NCI-H748 (cell line): ENCODE measurements at regions not wholly inside any gene's neighbourhood (a gene's known extent, or its start where the extent isn't known, plus 50 kb on each side); places are given as distances from the start of the nearest gene placed in this dataset.
"Not testable (repeated sequence)": the region's sequence is repeated elsewhere in the genome, so short reads cannot be mapped to it uniquely, and the experiment has no call there.

ENCODE experiments used
- DNase-seq: peaks from one replicate; lab custom pipeline; 2025; ENCODE audit not compliant: unreplicated experiment; lab: John Stamatoyannopoulos, UW

GRCh38 chr15:23750179-23750578, 63.1 kb upstream of the NDN start:
- DNase-seq = no peak

GRCh38 chr15:23750776-23751175, 63.7 kb upstream of the NDN start:
- DNase-seq = no peak

DNA sequence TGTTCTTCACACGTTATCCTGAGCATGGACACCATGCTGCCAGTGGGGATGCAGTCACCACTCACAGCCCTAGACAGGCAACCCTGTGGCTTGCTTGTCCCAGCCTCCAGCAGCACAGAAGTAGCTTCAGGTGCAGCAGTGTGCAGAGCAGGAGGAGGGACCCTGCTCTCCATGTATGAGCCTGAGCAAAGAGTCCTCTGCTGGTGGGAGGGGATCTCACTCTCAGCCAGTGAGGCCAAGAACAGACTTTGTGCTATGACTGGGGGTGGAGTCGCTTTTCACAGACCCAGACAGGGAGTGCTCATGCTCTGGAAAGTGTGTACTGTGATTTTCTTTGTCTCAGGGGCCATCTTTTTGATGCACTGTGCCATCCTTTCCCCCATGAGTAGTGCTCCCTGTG, 66.1 kb upstream of the NDN start:
- DNase-seq = no peak

GRCh38 chr15:23758891-23759290, 71.8 kb upstream of the NDN start:
- no peak for DNase-seq

GRCh38 chr15:23760024-23760423, 72.9 kb upstream of the NDN start:
- DNase-seq = peak; percentile 35

GRCh38 chr15:23761386-23761785, 74.3 kb upstream of the NDN start:
- no peak for DNase-seq

DNA sequence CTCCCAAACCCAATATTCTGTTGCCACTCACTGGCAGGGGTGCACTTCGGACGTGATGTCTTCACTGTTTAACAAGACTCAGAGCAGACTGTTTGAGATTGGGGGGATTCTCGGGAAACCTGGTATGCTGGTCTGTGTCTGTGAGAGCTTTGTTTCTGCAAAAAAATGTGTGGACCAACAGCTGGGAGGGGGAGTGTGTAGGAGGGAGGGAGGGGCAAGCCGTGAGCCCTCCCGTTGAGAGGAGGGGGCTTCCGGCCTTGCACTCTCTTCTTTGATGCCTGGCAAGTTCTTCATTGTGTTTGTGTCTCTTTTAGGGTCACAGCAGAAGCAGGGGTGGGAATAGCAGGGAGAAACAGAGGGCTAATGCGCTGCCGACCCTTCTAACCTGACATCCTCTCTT, 74.9 kb upstream of the NDN start:
- no peak for DNase-seq

GRCh38 chr15:23763021-23763420, 75.9 kb upstream of the NDN start:
- no peak for DNase-seq

GRCh38 chr15:23764306-23764705, 77.2 kb upstream of the NDN start:
- DNase-seq = no peak

GRCh38 chr15:23764716-23765115, 77.6 kb upstream of the NDN start:
- no peak for DNase-seq

DNA sequence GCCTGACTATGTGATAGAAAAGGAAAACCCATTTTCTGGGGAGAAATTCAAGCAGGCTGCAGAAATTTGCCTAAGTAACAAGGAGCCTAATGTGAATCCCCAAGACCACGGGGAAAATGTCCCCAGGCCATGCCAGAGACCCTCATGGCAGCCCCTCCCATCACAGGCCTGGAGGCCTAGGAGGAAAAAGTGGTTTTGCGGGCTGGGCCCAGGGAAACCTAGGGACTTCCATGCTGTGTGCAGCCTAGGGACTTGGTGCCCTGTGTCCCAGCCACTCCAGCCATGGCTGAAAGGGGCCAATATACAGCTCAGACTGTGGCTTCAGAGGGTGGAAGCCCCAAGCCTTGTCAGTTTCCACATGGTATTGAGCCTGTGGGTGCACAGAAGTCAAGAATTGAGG, 79.7 kb upstream of the NDN start:
- not testable (repeated sequence) for DNase-seq

GRCh38 chr15:23773093-23773492, 86.0 kb upstream of the NDN start:
- DNase-seq = no peak

- peak; percentile 71 for DNase-seq
Measured at GRCh38 chr15:23787346-23788105, 100.4 kb upstream of the NDN start.

- DNase-seq = no peak
Measured at GRCh38 chr15:23793191-23793680, 106.1 kb upstream of the NDN start.

GRCh38 chr15:23797747-23798446, 110.8 kb upstream of the NDN start:
- DNase-seq = peak; percentile 95

DNA sequence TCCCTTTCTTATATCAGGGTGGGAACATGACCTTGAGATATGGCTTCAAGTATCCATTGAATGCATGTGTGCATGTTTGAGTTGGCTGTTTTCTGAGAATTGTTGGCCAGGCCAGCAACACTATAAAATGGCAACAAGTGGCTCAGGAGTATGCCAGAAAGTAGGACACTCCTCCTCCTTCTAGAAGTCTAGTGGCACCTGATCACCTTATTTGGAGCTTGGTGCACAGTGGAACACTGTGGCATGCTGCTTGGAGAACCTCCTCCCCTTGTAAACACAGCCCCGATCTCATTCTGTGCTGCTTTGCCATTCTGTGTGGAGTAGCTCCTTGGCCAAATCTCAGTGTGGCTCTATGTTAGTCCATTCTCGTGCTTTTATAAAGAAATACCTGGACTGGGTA, 114.8 kb upstream of the NDN start:
- no peak for DNase-seq

DNA sequence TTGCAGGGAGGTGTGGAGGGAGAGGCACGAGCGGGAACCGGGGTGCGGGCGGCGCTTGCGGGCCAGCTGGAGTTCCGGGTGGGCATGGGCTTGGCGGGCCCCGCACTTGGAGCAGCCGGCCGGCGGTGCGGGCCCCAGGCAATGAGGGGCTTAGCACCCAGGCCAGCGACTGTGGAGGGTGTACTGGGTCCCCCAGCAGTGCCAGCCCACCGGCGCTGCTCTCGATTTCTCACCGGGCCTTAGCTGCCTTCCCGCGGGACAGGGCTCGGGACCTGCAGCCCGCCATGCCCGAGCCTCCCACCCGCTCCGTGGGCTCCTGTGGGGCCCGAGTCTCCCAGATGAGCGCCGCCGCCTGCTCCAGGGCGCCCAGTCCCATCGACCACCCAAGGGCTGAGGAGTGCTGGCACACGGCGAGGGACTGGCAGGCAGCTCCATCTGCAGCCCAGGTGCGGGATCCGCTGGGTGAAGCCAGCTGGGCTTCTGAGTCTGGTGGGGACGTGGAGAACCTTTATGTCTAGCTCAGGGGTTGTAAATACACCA, 115.9 kb upstream of the NDN start:
- DNase-seq = not testable (repeated sequence)

DNA sequence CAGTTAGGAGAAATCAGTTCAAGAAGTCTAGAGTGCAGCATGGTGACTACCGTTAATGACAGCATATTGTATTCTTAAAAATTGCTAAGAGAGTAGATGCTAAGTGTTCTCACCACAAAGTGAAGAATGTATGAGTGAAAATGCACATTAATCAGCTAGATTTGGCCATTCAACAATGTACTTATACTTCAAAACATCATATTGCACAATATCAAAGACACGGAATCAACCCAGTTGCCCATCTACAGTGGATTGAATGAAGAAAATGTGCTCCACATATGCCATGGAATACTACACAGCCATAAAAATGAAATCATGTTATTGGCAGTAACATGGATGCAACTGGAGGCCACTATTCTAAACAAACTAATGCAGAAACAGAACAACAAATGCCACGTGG, 119.9 kb upstream of the NDN start:
- DNase-seq = no peak

DNA sequence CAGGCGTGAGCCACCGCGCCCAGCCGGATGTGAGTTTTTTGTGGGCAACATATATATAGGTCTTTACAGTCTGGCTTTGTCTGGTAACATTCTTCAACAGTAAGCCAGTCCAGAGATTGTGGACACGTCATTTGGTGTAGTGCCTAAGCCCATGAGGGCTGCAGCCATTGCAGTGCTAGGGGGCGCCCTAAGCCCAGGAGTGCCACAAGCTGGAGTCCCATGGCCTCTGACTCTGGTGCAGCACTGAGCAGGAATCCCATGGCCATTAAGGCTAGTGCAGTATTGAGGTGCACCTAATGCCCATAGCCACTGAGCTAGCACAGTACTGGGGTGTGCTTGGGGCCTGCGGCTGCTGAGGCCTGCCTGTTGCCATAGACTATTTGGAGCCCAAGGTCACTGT, 136.4 kb upstream of the NDN start:
- peak; percentile 17 for DNase-seq

DNA sequence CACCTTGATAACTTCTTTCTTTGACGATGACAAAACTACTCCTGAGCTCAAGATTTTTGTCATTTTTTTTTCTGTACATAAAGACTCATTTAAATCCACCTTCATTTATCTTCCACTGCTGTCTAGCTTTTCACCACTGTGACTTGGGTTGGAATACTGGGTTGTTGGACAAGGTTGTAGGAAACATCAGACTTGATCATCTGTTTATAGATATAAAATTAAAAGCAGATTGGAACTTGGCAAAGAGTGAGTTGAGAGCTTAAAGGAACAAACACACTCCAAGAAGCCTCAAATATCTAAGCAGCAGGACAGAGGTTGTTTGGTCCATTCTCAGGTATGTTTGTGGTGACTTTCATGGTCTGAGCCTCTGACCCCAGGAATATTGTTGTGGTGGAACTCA, 141.7 kb upstream of the NDN start:
- no peak for DNase-seq

GRCh38 chr15:23835953-23836352, 148.8 kb upstream of the NDN start:
- no peak for DNase-seq

DNA sequence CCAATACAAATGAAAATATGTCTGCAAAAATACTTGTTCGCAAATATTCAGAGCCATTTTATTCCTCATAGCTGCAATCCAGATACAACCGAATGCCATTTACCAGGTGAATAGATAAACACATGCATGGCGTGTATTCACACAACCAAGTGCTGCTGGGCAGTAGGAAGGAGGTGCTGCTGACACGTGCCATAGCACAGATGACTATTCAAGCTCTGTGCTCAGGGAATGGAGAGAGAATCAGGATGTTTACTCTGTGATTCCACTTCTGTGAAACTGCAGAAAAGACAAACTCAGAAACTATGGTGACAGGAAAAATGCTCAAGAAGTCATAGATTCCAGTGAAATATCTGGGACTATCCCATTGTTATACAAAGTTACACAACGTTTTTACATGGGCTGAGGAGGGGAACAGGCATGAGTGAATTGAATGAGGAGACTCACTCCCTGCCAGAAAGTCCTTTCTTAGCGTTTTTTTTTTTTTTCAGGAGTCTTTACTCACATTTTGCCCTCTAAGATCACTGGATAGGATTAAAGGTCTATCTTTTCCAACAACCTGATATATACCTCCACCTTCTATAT, 152.9 kb upstream of the NDN start:
- DNase-seq = peak; percentile 8
